Esophagus (tissue), 2 donors: ENCODE measurements at regions not wholly inside any gene's neighbourhood (a gene's known extent, or its start where the extent isn't known, plus 50 kb on each side); places are given as distances from the start of the nearest gene placed in this dataset.

Experiments
- H3K27ac ChIP-seq, 2 donors: one replicate each; pipeline ENCODE4 v1.5.1; 2013; ENCODE audit warnings: low read depth in 2 of 2, mild to moderate bottlenecking in 2 of 2, inconsistent platforms in 1 of 2, low read length in 1 of 2, moderate library complexity in 1 of 2
- H3K27me3 ChIP-seq, 2 donors: one replicate each; pipeline ENCODE4 v1.6.1; 2013; ENCODE audit warnings: low read length in 2 of 2, control low read depth in 1 of 2, mild to moderate bottlenecking in 1 of 2; ENCODE audit not compliant: insufficient read depth in 2 of 2, control insufficient read depth in 1 of 2
- H3K36me3 ChIP-seq, 2 donors: one replicate each; pipeline ENCODE4 v1.6.1; 2013; ENCODE audit warnings: low read length in 1 of 2; ENCODE audit not compliant: control insufficient read depth in 2 of 2, insufficient read depth in 2 of 2
- H3K4me1 ChIP-seq, 2 donors: one replicate each; pipeline ENCODE4 v1.6.1; 2013; ENCODE audit warnings: low read length in 1 of 2; ENCODE audit not compliant: control insufficient read depth in 2 of 2, insufficient read depth in 2 of 2
- H3K4me3 ChIP-seq, 2 donors: one replicate each; pipeline ENCODE4 v1.5.1; 2013; ENCODE audit warnings: low read length in 2 of 2, mild to moderate bottlenecking in 2 of 2, low read depth in 1 of 2, moderate library complexity in 1 of 2
- H3K9me3 ChIP-seq, 2 donors: one replicate each; pipeline ENCODE4 v1.6.1; 2013; ENCODE audit warnings: mild to moderate bottlenecking in 2 of 2, low read depth in 1 of 2, low read length in 1 of 2, moderate library complexity in 1 of 2; ENCODE audit not compliant: control insufficient read depth in 2 of 2, insufficient read depth in 1 of 2
- WGBS, 2 donors: extraction: QIAGEN DNeasy Blood & Tissue Kit; methylation state at CpG; one replicate each; pipeline ENCODE4 v1.1.7; 2013; 5-methylcytosine and 5-hydroxymethylcytosine counted together
- donor health status: healthy with polysubstance abuse.
- donor health status: Bipolar disorder and iron deficiency.

GRCh38 chr17:45688820-45689219, 95.3 kb upstream of the CRHR1 start:
- Histone ChIP-seq H3K27ac (no peak overlapping the region), H3K9me3 (peaks cover 0 to under 1% of the 10 kb centered on the region in 2 donors), H3K27me3 (no peaks in the 10 kb centered on the region), H3K4me1 (no peaks in the 10 kb centered on the region), H3K4me3 (no peak overlapping the region), H3K36me3 (no peaks in the 10 kb centered on the region)
- WGBS, 2 donors, result 83 to 89% methylated on average over 7 of the region's 7 CpGs

GRCh38 chr17:45689451-45689850, 94.7 kb upstream of the CRHR1 start:
- no peaks in the 10 kb centered on the region for H3K27me3 ChIP-seq
- H3K36me3 ChIP-seq, result no peaks in the 10 kb centered on the region
- H3K9me3 ChIP-seq, result no peaks in the 10 kb centered on the region
- H3K4me3 ChIP-seq, result no peak overlapping the region
- no peak overlapping the region for H3K27ac ChIP-seq
- H3K4me1 ChIP-seq, result no peaks in the 10 kb centered on the region
- WGBS, 2 donors, result 84 to 85% methylated on average over 6 of the region's 6 CpGs

- H3K27me3 ChIP-seq, result no peaks in the 10 kb centered on the region
- H3K27ac ChIP-seq, result no peak overlapping the region
- H3K9me3 ChIP-seq, result no peaks in the 10 kb centered on the region
- H3K4me1 ChIP-seq, result no peaks in the 10 kb centered on the region
- no peaks in the 10 kb centered on the region for H3K36me3 ChIP-seq
- WGBS, 2 donors, result 46 to 50% methylated on average over 13 of the region's 13 CpGs
- no peak overlapping the region for H3K4me3 ChIP-seq
Observed at GRCh38 chr17:45690625-45691275, 93.4 kb upstream of the CRHR1 start.

GRCh38 chr17:45692661-45693060, 91.5 kb upstream of the CRHR1 start:
- no peaks in the 10 kb centered on the region for H3K27me3 ChIP-seq
- WGBS, 2 donors, result 49 to 62% methylated on average over 4 of the region's 4 CpGs
- no peaks in the 10 kb centered on the region for H3K4me1 ChIP-seq
- H3K27ac ChIP-seq, result no peak overlapping the region
- peaks cover 0 to 2% of the 10 kb centered on the region in 2 donors for H3K9me3 ChIP-seq
- no peak overlapping the region for H3K4me3 ChIP-seq
- no peaks in the 10 kb centered on the region for H3K36me3 ChIP-seq

GRCh38 chr17:45693792-45694191, 90.3 kb upstream of the CRHR1 start:
- Histone ChIP-seq H3K27ac (no peak overlapping the region), H3K4me1 (no peaks in the 10 kb centered on the region), H3K4me3 (no peak overlapping the region), H3K9me3 (peaks cover 0 to 2% of the 10 kb centered on the region in 2 donors), H3K27me3 (no peaks in the 10 kb centered on the region), H3K36me3 (no peaks in the 10 kb centered on the region)

GRCh38 chr17:45696442-45696841, 87.7 kb upstream of the CRHR1 start:
- Histone ChIP-seq H3K36me3 (no peaks in the 10 kb centered on the region), H3K9me3 (peaks cover 0 to 2% of the 10 kb centered on the region in 2 donors), H3K4me1 (no peaks in the 10 kb centered on the region), H3K4me3 (no peak overlapping the region), H3K27me3 (no peaks in the 10 kb centered on the region), H3K27ac (no peak overlapping the region)

GRCh38 chr17:45697076-45697475, 87.0 kb upstream of the CRHR1 start:
- no peaks in the 10 kb centered on the region for H3K27me3 ChIP-seq
- no peak overlapping the region for H3K4me3 ChIP-seq
- no peaks in the 10 kb centered on the region for H3K36me3 ChIP-seq
- H3K9me3 ChIP-seq, result peaks cover 0 to 2% of the 10 kb centered on the region in 2 donors
- H3K27ac ChIP-seq, result no peak overlapping the region
- WGBS, 2 donors, result 11% methylated on average over 1 of the region's 1 CpG
- no peaks in the 10 kb centered on the region for H3K4me1 ChIP-seq

GRCh38 chr17:45700171-45701090, 83.7 kb upstream of the CRHR1 start:
- 34 to 42% methylated on average over 7 of the region's 7 CpGs for WGBS, 2 donors
- H3K9me3 ChIP-seq, result peaks cover 0 to 2% of the 10 kb centered on the region in 2 donors
- H3K27me3 ChIP-seq, result no peaks in the 10 kb centered on the region
- no peaks in the 10 kb centered on the region for H3K36me3 ChIP-seq
- H3K4me1 ChIP-seq, result peaks cover 0 to 2% of the 10 kb centered on the region in 2 donors
- H3K4me3 ChIP-seq, result no peak overlapping the region
- H3K27ac ChIP-seq, result no peak overlapping the region

- no peak overlapping the region for H3K4me3 ChIP-seq
- 33 to 44% methylated on average over 1 of the region's 1 CpG for WGBS, 2 donors
- H3K27me3 ChIP-seq, result no peaks in the 10 kb centered on the region
- H3K27ac ChIP-seq, result no peak overlapping the region
- no peaks in the 10 kb centered on the region for H3K36me3 ChIP-seq
- H3K9me3 ChIP-seq, result no peaks in the 10 kb centered on the region
- peaks cover 0 to 2% of the 10 kb centered on the region in 2 donors for H3K4me1 ChIP-seq
Observed at GRCh38 chr17:45702666-45703266, 81.4 kb upstream of the CRHR1 start.
